ENCODE measurements at regions not wholly inside any gene's neighbourhood (a gene's known extent, or its start where the extent isn't known, plus 50 kb on each side); places are given as distances from the start of the nearest gene placed in this dataset.

GRCh38 chr14:66248256-66248655, 237.9 kb upstream of the CCDC196 start:
- H3K4me3 ChIP-seq (ENCODE audit: low read length) = no peak overlapping the region
- H3F3A ChIP-seq (ENCODE audit: insufficient read depth, low read length) = no peaks in the 10 kb centered on the region
- no peaks in the 10 kb centered on the region for H3K27me3 ChIP-seq (replicated peaks; ENCODE audit: insufficient read depth, low read length)
- no peaks in the 10 kb centered on the region for H3K36me3 ChIP-seq (replicated peaks; ENCODE audit: insufficient read depth, low read length)
- H3K79me2 ChIP-seq (ENCODE audit: low read length) = no peaks in the 10 kb centered on the region
- no peak overlapping the region for H3K27ac ChIP-seq (ENCODE audit: low read length)
- H3K9ac ChIP-seq (ENCODE audit: low read length) = no peak overlapping the region
- H3K4me1 ChIP-seq (ENCODE audit: low read length) = no peaks in the 10 kb centered on the region
- no peaks in the 10 kb centered on the region for H3K9me2 ChIP-seq (replicated peaks; ENCODE audit: insufficient read depth, low read length)
- H3K9me3 ChIP-seq (replicated peaks; ENCODE audit: insufficient read depth, low read length) = no peaks in the 10 kb centered on the region
- no peak for DNase-seq
- no peak overlapping the region for H2AFZ ChIP-seq (ENCODE audit: low read length)
- H4K20me1 ChIP-seq (ENCODE audit: insufficient read depth, low read length) = no peaks in the 10 kb centered on the region
- TF ChIP-seq EZH2 (optimal IDR thresholded peaks at IDR 0.05; ENCODE audit: low read depth, low read length) (no peak), EZH2phosphoT487 (IDR thresholded peaks at IDR 0.05; ENCODE audit: low read length) (no peak), CTCF (IDR thresholded peaks at IDR 0.05; ENCODE audit: low read length) (no peak)
- no peak overlapping the region for H3K4me2 ChIP-seq (ENCODE audit: low read depth, low read length)

- Histone ChIP-seq H3K4me2 (ENCODE audit: low read depth, low read length) (no peak overlapping the region), H3K4me3 (ENCODE audit: low read length) (no peak overlapping the region), H3K36me3 (replicated peaks; ENCODE audit: insufficient read depth, low read length) (no peaks in the 10 kb centered on the region), H4K20me1 (ENCODE audit: insufficient read depth, low read length) (no peaks in the 10 kb centered on the region), H3K9me2 (replicated peaks; ENCODE audit: insufficient read depth, low read length) (no peaks in the 10 kb centered on the region), H3K27me3 (replicated peaks; ENCODE audit: insufficient read depth, low read length) (no peaks in the 10 kb centered on the region), H2AFZ (ENCODE audit: low read length) (no peak overlapping the region), H3K9ac (ENCODE audit: low read length) (no peak overlapping the region), H3K79me2 (ENCODE audit: low read length) (no peaks in the 10 kb centered on the region), H3K4me1 (ENCODE audit: low read length) (no peaks in the 10 kb centered on the region), H3F3A (ENCODE audit: insufficient read depth, low read length) (no peaks in the 10 kb centered on the region), H3K9me3 (replicated peaks; ENCODE audit: insufficient read depth, low read length) (no peaks in the 10 kb centered on the region), H3K27ac (ENCODE audit: low read length) (no peak overlapping the region)
- no peak for TF ChIP-seq EZH2phosphoT487 (IDR thresholded peaks at IDR 0.05; ENCODE audit: low read length)
- TF ChIP-seq EZH2 (optimal IDR thresholded peaks at IDR 0.05; ENCODE audit: low read depth, low read length) = no peak
- TF ChIP-seq CTCF (IDR thresholded peaks at IDR 0.05; ENCODE audit: low read length) = no peak
- no peak for DNase-seq
Measured at GRCh38 chr14:66249544-66249943, 236.6 kb upstream of the CCDC196 start.

GRCh38 chr14:66254038-66254437, 232.1 kb upstream of the CCDC196 start:
- Histone ChIP-seq H3K4me3 (ENCODE audit: low read length) (no peak overlapping the region), H3K9ac (ENCODE audit: low read length) (no peak overlapping the region), H4K20me1 (ENCODE audit: insufficient read depth, low read length) (no peaks in the 10 kb centered on the region), H3K27me3 (replicated peaks; ENCODE audit: insufficient read depth, low read length) (no peaks in the 10 kb centered on the region), H3K9me2 (replicated peaks; ENCODE audit: insufficient read depth, low read length) (no peaks in the 10 kb centered on the region), H3K27ac (ENCODE audit: low read length) (no peak overlapping the region), H3K9me3 (replicated peaks; ENCODE audit: insufficient read depth, low read length) (no peaks in the 10 kb centered on the region), H3F3A (ENCODE audit: insufficient read depth, low read length) (no peaks in the 10 kb centered on the region), H3K36me3 (replicated peaks; ENCODE audit: insufficient read depth, low read length) (no peaks in the 10 kb centered on the region), H3K4me2 (ENCODE audit: low read depth, low read length) (no peak overlapping the region), H2AFZ (ENCODE audit: low read length) (no peak overlapping the region), H3K4me1 (ENCODE audit: low read length) (no peaks in the 10 kb centered on the region), H3K79me2 (ENCODE audit: low read length) (no peaks in the 10 kb centered on the region)
- TF ChIP-seq EZH2phosphoT487 (IDR thresholded peaks at IDR 0.05; ENCODE audit: low read length) (no peak), EZH2 (optimal IDR thresholded peaks at IDR 0.05; ENCODE audit: low read depth, low read length) (no peak), CTCF (IDR thresholded peaks at IDR 0.05; ENCODE audit: low read length) (no peak)
- DNase-seq = no peak
